GM23338 (cell line): ENCODE measurements at regions not wholly inside any gene's neighbourhood (a gene's known extent, or its start where the extent isn't known, plus 50 kb on each side); places are given as distances from the start of the nearest gene placed in this dataset.

ENCODE experiments used
- ATAC-seq: fragments of 200-7000 bp; cut with Tn5 transposase; 3 replicates; pipeline ENCODE4 v1.9.1; 2020
- DNase-seq: peaks from one replicate; pipeline ENCODE4 v3.0.0-alpha.2; 2015; ENCODE audit warnings: low spot score
- H2AFZ ChIP-seq: fragments of 200-600 bp; sonication (generic); 2 replicates; pipeline ENCODE4 v1.8.0; 2016; ENCODE audit warnings: antibody characterized with exemption, mild to moderate bottlenecking, moderate library complexity
- H3F3A ChIP-seq: fragments of 200-600 bp; sonication (generic); replicated peaks from 2 replicates; pipeline ENCODE4 v1.8.0; 2017; ENCODE audit warnings: antibody characterized with exemption, mixed run types, low read depth
- H3K27ac ChIP-seq: fragments of 200-600 bp; sonication (generic); 2 replicates; pipeline ENCODE4 v1.6.1; 2016; ENCODE audit warnings: low read depth
- H3K27me3 ChIP-seq: fragments of 200-600 bp; sonication (generic); 2 replicates; pipeline ENCODE4 v1.8.0; 2016; ENCODE audit warnings: mild to moderate bottlenecking, mixed run types, moderate library complexity; ENCODE audit not compliant: insufficient read depth
- H3K36me3 ChIP-seq: fragments of 200-600 bp; sonication (generic); 2 replicates; pipeline ENCODE4 v1.8.0; 2016; ENCODE audit warnings: mild to moderate bottlenecking; ENCODE audit not compliant: insufficient read depth
- H3K4me1 ChIP-seq: fragments of 200-600 bp; sonication (generic); 2 replicates; pipeline ENCODE4 v1.8.0; 2016; ENCODE audit warnings: mild to moderate bottlenecking, moderate library complexity; ENCODE audit not compliant: insufficient read depth
- H3K4me2 ChIP-seq: fragments of 200-600 bp; sonication (generic); 2 replicates; pipeline ENCODE4 v1.7.1; 2017; ENCODE audit warnings: mixed run types
- H3K4me3 ChIP-seq: fragments of 200-600 bp; sonication (generic); 2 replicates; pipeline ENCODE4 v1.6.1; 2016; ENCODE audit warnings: mixed run types
- H3K79me2 ChIP-seq: fragments of 200-600 bp; sonication (generic); replicated peaks from 2 replicates; pipeline ENCODE4 v1.8.0; 2017; ENCODE audit warnings: mild to moderate bottlenecking; ENCODE audit not compliant: insufficient read depth
- H3K9me2 ChIP-seq: fragments of 200-600 bp; sonication (generic); 2 replicates; pipeline ENCODE4 v1.8.0; 2017; ENCODE audit not compliant: insufficient read depth
- H4K20me1 ChIP-seq: fragments of 200-600 bp; sonication (generic); replicated peaks from 2 replicates; pipeline ENCODE4 v1.8.0; 2017; ENCODE audit warnings: mild to moderate bottlenecking; ENCODE audit not compliant: insufficient read depth
- H3K27ac Mint-ChIP-seq: 2 replicates; pipeline ENCODE4 v1.8.0; 2020; ENCODE audit warnings: inconsistent platforms, mild to moderate bottlenecking, moderate library complexity, mixed read lengths
- H3K27me3 Mint-ChIP-seq: 3 replicates; pipeline ENCODE4 v1.8.0; 2022; ENCODE audit warnings: low read depth, mild to moderate bottlenecking, moderate library complexity, mixed read lengths, inconsistent platforms; ENCODE audit not compliant: insufficient read depth, poor library complexity
- H3K36me3 Mint-ChIP-seq: 3 replicates; pipeline ENCODE4 v1.8.0; 2021; ENCODE audit warnings: low read depth, mild to moderate bottlenecking, inconsistent platforms, moderate library complexity, mixed read lengths
- H3K4me1 Mint-ChIP-seq: 3 replicates; pipeline ENCODE4 v1.8.0; 2020; ENCODE audit warnings: mild to moderate bottlenecking, inconsistent platforms, mixed read lengths
- H3K4me3 Mint-ChIP-seq: 3 replicates; pipeline ENCODE4 v1.8.0; 2021; ENCODE audit warnings: moderate library complexity, mild to moderate bottlenecking, inconsistent platforms, mixed read lengths
- H3K9me3 Mint-ChIP-seq: 3 replicates; pipeline ENCODE4 v1.8.0; 2020; ENCODE audit warnings: moderate library complexity, mild to moderate bottlenecking, inconsistent platforms, mixed read lengths
- CREB1 ChIP-seq: fragments of 250-450 bp; sonication (Bioruptor Pico); IDR thresholded peaks from 2 replicates; pipeline ENCODE4 v1.5.0; 2020; ENCODE audit warnings: low read depth, mild to moderate bottlenecking, moderate library complexity
- CTCF ChIP-seq, 2 experiments: fragments of 200-600 bp in 1 of 2; sonication (generic) in 1 of 2; conservative IDR thresholded peaks; 2 replicates each; pipeline versions ENCODE4 v1.5.1 to v1.6.1; 2016 to 2017; ENCODE audit warnings: antibody characterized with exemption in 2 of 2, low read depth in 2 of 2, mild to moderate bottlenecking in 2 of 2, moderate library complexity in 1 of 2
- ETS1 ChIP-seq: IDR thresholded peaks from 2 replicates; pipeline ENCODE4 v1.6.1; 2016; ENCODE audit warnings: antibody characterized with exemption
- EZH2 ChIP-seq: fragments of 200-600 bp; sonication (generic); IDR thresholded peaks from one replicate; pipeline ENCODE4 v1.8.0; 2017; ENCODE audit warnings: antibody characterized with exemption, mild to moderate bottlenecking, low read depth; ENCODE audit not compliant: unreplicated experiment
- EZH2phosphoT487 ChIP-seq: fragments of 200-600 bp; sonication (generic); IDR thresholded peaks from one replicate; pipeline ENCODE4 v1.8.1; 2018; ENCODE audit warnings: antibody characterized with exemption; ENCODE audit not compliant: unreplicated experiment
- JUNB ChIP-seq: IDR thresholded peaks from one replicate; pipeline ENCODE4 v1.6.1; 2016; ENCODE audit warnings: antibody characterized with exemption; ENCODE audit not compliant: unreplicated experiment
- NANOG ChIP-seq: IDR thresholded peaks from 2 replicates; pipeline ENCODE4 v1.6.1; 2016; ENCODE audit warnings: antibody characterized with exemption, borderline replicate concordance
- POLR2AphosphoS5 ChIP-seq: IDR thresholded peaks from 2 replicates; pipeline ENCODE4 v1.6.1; 2016; ENCODE audit warnings: antibody characterized with exemption, low read depth
- REST ChIP-seq: IDR thresholded peaks from one replicate; pipeline ENCODE4 v1.6.1; 2018; ENCODE audit warnings: antibody characterized with exemption; ENCODE audit not compliant: unreplicated experiment
- STAT1 ChIP-seq: IDR thresholded peaks from one replicate; pipeline ENCODE4 v1.6.1; 2016; ENCODE audit warnings: antibody characterized with exemption; ENCODE audit not compliant: unreplicated experiment
- ZNF114 ChIP-seq: fragments of 250-450 bp; sonication (Bioruptor Pico); IDR thresholded peaks from 2 replicates; pipeline ENCODE4 v1.5.0; 2020; ENCODE audit warnings: mild to moderate bottlenecking, moderate library complexity
- ZNF331 ChIP-seq: fragments of 250-450 bp; sonication (Bioruptor Pico); IDR thresholded peaks from 2 replicates; pipeline ENCODE4 v1.5.0; 2020; ENCODE audit warnings: low read depth, mild to moderate bottlenecking, moderate library complexity
- ZNF462 ChIP-seq: fragments of 250-450 bp; sonication (Bioruptor Pico); IDR thresholded peaks from 2 replicates; pipeline ENCODE4 v1.5.0; 2020; ENCODE audit warnings: mild to moderate bottlenecking, moderate library complexity

GRCh38 chr15:58378241-58379085 lies 53.3 kb upstream of the LIPC start:
- DNase-seq (no peak), ATAC-seq (no peak)
- peaks cover 11% of the 10 kb centered on the region for H3K9me3 Mint-ChIP-seq

More at GRCh38 chr15:58378241-58379085, 53.3 kb upstream of the LIPC start:
- H3K36me3 Mint-ChIP-seq = peaks cover 4% of the 10 kb centered on the region; the same call in 1 of the 3 replicates
- H3K27ac ChIP-seq = no peak overlapping the region
- H3K4me1 Mint-ChIP-seq = peaks cover under 1% of the 10 kb centered on the region
- H3K9me2 ChIP-seq = peaks cover 5% of the 10 kb centered on the region; the same call in 1 of the 2 replicates
- no peaks in the 10 kb centered on the region for H3K27me3 ChIP-seq
- H3K79me2 ChIP-seq = no peaks in the 10 kb centered on the region
- TF ChIP-seq EZH2 (no peak), EZH2phosphoT487 (no peak), STAT1 (no peak), CREB1 (CRISPR knock-in tag) (no peak), ZNF462 (no peak), ZNF331 (CRISPR knock-in tag) (no peak), POLR2AphosphoS5 (no peak), CTCF (conservative IDR thresholded peaks at IDR 0.05; ENCODE audit: low read depth in 2 of 2) (no peak), ETS1 (no peak), JUNB (no peak), REST (no peak), NANOG (no peak), ZNF114 (no peak)
- H3K4me2 ChIP-seq = no peak overlapping the region
- no peaks in the 10 kb centered on the region for H4K20me1 ChIP-seq
- no peak overlapping the region for H2AFZ ChIP-seq
- H3F3A ChIP-seq = no peaks in the 10 kb centered on the region
- peaks cover 6% of the 10 kb centered on the region for H3K27me3 Mint-ChIP-seq
- H3K4me3 ChIP-seq = no peak overlapping the region
- no peak overlapping the region for H3K27ac Mint-ChIP-seq
- no peak overlapping the region for H3K4me3 Mint-ChIP-seq
- no peaks in the 10 kb centered on the region for H3K4me1 ChIP-seq
- H3K36me3 ChIP-seq = no peaks in the 10 kb centered on the region
